GM10248 (cell line): ENCODE measurements at regions not wholly inside any gene's neighbourhood (a gene's known extent, or its start where the extent isn't known, plus 50 kb on each side); places are given as distances from the start of the nearest gene placed in this dataset.

Experiments
- CTCF ChIA-PET: fragments of 300-600 bp; sonication (Branson Sonifier 250); formaldehyde crosslinking; extraction: SDS; loops from one replicate; lab custom pipeline; 2021; ENCODE audit warnings: antibody characterized with exemption; lab: Yijun Ruan, JAX
- POLR2A ChIA-PET: fragments of 350-650 bp; sonication (Branson Sonifier 250); formaldehyde crosslinking; extraction: SDS; loops from one replicate; lab custom pipeline; 2020; ENCODE audit warnings: antibody characterized with exemption; lab: Yijun Ruan, JAX
- DNase-seq: peaks from one replicate; pipeline ENCODE4 v3.0.0; 2012; ENCODE audit errors: extremely low spot score
- TF ChIP-seq, protein P1 (sequence below): IDR thresholded peaks from 2 replicates; pipeline ENCODE4 v1.5.1; 2012; ENCODE audit warnings: mild to moderate bottlenecking, low read depth; ENCODE audit errors: extremely low read depth, missing control alignments, control extremely low read depth

DNA sequence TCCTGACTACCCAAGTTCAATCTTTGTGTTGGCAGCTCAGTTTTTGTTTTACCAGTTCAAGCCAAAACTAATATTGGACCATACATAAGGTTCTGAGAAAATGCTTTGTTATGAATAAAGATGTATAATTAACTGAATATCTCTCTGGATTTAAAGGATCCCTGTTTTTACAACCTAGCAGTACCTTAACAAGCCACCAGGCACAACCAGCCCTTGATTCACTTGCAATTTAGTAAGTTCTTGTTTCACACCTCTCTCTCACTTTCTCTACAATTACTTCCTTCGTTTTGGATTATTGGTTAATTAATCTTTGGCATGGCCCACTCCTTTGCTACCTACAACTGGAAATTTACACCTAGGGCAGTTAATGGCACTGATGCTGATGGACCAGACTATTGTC lies 531.9 kb downstream of the SQOR start:
- POLR2A ChIA-PET, result no interaction called here
- CTCF ChIA-PET, result no interaction called here
- DNase-seq, result no peak
- TF ChIP-seq, protein P1, sequence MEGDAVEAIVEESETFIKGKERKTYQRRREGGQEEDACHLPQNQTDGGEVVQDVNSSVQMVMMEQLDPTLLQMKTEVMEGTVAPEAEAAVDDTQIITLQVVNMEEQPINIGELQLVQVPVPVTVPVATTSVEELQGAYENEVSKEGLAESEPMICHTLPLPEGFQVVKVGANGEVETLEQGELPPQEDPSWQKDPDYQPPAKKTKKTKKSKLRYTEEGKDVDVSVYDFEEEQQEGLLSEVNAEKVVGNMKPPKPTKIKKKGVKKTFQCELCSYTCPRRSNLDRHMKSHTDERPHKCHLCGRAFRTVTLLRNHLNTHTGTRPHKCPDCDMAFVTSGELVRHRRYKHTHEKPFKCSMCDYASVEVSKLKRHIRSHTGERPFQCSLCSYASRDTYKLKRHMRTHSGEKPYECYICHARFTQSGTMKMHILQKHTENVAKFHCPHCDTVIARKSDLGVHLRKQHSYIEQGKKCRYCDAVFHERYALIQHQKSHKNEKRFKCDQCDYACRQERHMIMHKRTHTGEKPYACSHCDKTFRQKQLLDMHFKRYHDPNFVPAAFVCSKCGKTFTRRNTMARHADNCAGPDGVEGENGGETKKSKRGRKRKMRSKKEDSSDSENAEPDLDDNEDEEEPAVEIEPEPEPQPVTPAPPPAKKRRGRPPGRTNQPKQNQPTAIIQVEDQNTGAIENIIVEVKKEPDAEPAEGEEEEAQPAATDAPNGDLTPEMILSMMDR, result no peak

- POLR2A ChIA-PET, result no interaction called here
- TF ChIP-seq, protein P1, result no peak
- DNase-seq, result no peak
- CTCF ChIA-PET, result no interaction called here
Measured at GRCh38 chr15:46170326-46170725, 535.5 kb downstream of the SQOR start.

DNA sequence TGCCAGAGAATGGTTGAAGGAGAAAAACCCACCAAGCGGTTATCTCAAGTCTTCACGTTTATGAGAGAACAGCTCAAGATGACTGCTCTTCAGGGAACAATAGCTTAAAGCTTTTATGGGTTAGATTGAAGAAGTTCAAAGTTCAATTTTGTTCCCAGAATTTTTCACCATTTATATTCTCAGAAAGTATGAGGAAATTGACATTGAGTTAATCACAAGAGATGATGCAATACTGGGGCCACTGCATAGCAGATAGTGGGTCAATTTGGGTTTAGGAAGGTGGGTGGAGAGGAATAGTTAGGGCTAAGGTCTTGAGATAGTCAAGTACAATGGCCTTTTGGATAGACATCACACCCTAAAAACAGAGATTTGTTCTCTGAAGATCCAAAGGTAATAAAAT lies 539.3 kb downstream of the SQOR start:
- no peak for DNase-seq
- ChIA-PET POLR2A (no interaction called here), CTCF (interaction anchor here (1.2 to 1.3 kb wide), 2 partner anchors 10 to 14 kb away, joined by 3 to 4 read pairs; no protein-coding TSS in a partner anchor)
- TF ChIP-seq, protein P1, result no peak

- CTCF ChIA-PET, result no interaction called here
- no peak for DNase-seq
- POLR2A ChIA-PET, result no interaction called here
- TF ChIP-seq, protein P1, result no peak
Measured at GRCh38 chr15:46177219-46177618, 542.4 kb downstream of the SQOR start.

- ChIA-PET POLR2A (no interaction called here), CTCF (no interaction called here)
- TF ChIP-seq, protein P1, result no peak
- DNase-seq, result no peak
Measured at GRCh38 chr15:46178138-46178537, 543.3 kb downstream of the SQOR start.

GRCh38 chr15:46207341-46207740 lies 572.5 kb downstream of the SQOR start:
- ChIA-PET POLR2A (no interaction called here), CTCF (no interaction called here)
- TF ChIP-seq, protein P1, result no peak
- no peak for DNase-seq

- POLR2A ChIA-PET, result no interaction called here
- CTCF ChIA-PET, result no interaction called here
- TF ChIP-seq, protein P1, result no peak
- DNase-seq, result no peak
Measured at GRCh38 chr15:46213551-46213950, 578.7 kb downstream of the SQOR start.
